Stimulated activated CD4-positive, alpha-beta T cell treated with anti-CD3 and anti-CD28 coated beads, Interleukin-1b, Interleukin-23, amount 100 ng/mL, for 48 hours (primary cell): ENCODE measurements at regions not wholly inside any gene's neighbourhood (a gene's known extent, or its start where the extent isn't known, plus 50 kb on each side); places are given as distances from the start of the nearest gene placed in this dataset.

Source experiments
- DNase-seq: peaks from one replicate; pipeline ENCODE4 v3.0.0-alpha.2; 2020

GRCh38 chr2:121969766-121970639 is 214.6 kb downstream of the TSN start:
- DNase-seq: no peak

GRCh38 chr2:121972203-121972602 is 216.8 kb downstream of the TSN start:
- DNase-seq: no peak

- DNase-seq: peak; percentile 16
Observed at GRCh38 chr2:121974897-121975661, 219.6 kb downstream of the TSN start.

GRCh38 chr2:121976926-121977325 is 221.5 kb downstream of the TSN start:
- no peak for DNase-seq

- DNase-seq: no peak
Observed at GRCh38 chr2:121977326-121977725, 221.9 kb downstream of the TSN start.

GRCh38 chr2:121992700-121993099 is 237.2 kb downstream of the TSN start:
- no peak for DNase-seq

- DNase-seq: no peak
Observed at GRCh38 chr2:121993682-121994081, 238.2 kb downstream of the TSN start.

- DNase-seq: no peak
Observed at GRCh38 chr2:121994238-121995206, 239.1 kb downstream of the TSN start.

GRCh38 chr2:121998751-121999150 is 243.3 kb downstream of the TSN start:
- no peak for DNase-seq

GRCh38 chr2:121999264-121999663 is 243.8 kb downstream of the TSN start:
- no peak for DNase-seq

GRCh38 chr2:122000556-122001340 is 245.3 kb downstream of the TSN start:
- no peak for DNase-seq

GRCh38 chr2:122001441-122001874 is 246.0 kb downstream of the TSN start:
- DNase-seq: no peak

GRCh38 chr2:122003196-122003940 is 247.9 kb downstream of the TSN start:
- DNase-seq: no peak

GRCh38 chr2:122007126-122007525 is 251.7 kb downstream of the TSN start:
- no peak for DNase-seq

- no peak for DNase-seq
Observed at GRCh38 chr2:122007577-122007976, 252.1 kb downstream of the TSN start.

- no peak for DNase-seq
Observed at GRCh38 chr2:122009561-122009960, 254.1 kb downstream of the TSN start.

GRCh38 chr2:122011493-122012270 is 256.2 kb downstream of the TSN start:
- DNase-seq: no peak

GRCh38 chr2:122018736-122019135 is 263.3 kb downstream of the TSN start:
- DNase-seq: no peak

GRCh38 chr2:122019724-122020123 is 264.3 kb downstream of the TSN start:
- DNase-seq: no peak

- no peak for DNase-seq
Observed at GRCh38 chr2:122020377-122020776, 264.9 kb downstream of the TSN start.
